HUDEP-2 (cell line): ENCODE measurements at regions not wholly inside any gene's neighbourhood (a gene's known extent, or its start where the extent isn't known, plus 50 kb on each side); places are given as distances from the start of the nearest gene placed in this dataset.
"Not testable (repeated sequence)": the region's sequence is repeated elsewhere in the genome, so short reads cannot be mapped to it uniquely, and the experiment has no call there.

Source experiments
- DNase-seq, 76 experiments: peaks; one replicate each; lab custom pipeline; 2025; ENCODE audit not compliant: unreplicated experiment in 76 of 76; lab: John Stamatoyannopoulos, UW

GRCh38 chr2:172284209-172284608 lies 143.2 kb upstream of the ITGA6 start:
- DNase-seq: no peak

DNA sequence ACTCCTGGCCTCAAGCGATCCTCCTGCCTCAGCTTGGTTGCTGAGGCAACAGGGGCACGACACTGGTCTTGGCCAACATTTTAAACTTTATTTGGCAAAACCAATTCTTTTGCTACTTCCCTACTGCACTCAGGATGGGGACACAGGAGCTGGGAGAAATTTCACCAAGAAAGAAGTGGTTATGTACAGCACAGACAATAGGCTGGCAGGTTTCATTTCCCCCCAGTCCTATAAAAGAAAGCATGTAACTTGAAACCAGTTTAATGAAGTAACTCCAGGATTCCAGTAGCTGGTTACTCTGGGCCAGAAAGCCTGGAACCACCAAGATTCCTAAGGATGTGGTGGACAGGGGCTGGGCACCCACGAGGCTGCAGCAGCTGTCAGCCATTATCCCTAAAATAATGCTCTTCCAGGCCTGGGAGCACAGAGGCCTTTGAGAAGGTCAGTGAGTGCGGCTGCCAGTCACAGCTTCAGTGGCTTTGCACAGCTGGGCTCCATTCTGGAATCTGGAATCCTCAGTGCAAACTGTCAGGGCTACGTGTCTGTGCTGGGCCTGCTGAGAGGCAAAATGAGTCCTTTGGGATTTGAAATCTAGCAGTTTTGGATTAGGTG lies 142.3 kb upstream of the ITGA6 start:
- no peak for DNase-seq

DNA sequence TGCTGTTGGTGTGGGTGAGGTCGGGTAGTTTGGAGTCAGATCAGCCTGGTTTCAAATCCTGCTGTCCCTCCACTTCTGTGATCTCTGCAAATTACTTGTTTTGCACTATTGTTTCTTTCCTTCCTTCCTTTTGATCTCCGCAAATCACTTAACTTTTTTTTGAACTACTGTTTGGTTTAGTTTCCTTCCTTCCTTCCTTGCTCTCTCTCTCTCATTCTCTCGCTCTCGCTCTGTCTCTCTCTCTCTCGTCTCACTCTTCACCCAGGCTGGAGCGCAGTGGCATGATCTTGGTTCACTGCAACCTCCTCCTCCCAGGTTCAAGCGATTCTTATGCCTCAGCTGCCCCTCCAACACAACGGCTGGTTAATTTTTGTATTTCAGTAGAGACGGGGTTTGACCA lies 141.6 kb upstream of the ITGA6 start:
- DNase-seq: no peak

- no peak for DNase-seq
Measured at GRCh38 chr2:172287190-172287589, 140.2 kb upstream of the ITGA6 start.

DNA sequence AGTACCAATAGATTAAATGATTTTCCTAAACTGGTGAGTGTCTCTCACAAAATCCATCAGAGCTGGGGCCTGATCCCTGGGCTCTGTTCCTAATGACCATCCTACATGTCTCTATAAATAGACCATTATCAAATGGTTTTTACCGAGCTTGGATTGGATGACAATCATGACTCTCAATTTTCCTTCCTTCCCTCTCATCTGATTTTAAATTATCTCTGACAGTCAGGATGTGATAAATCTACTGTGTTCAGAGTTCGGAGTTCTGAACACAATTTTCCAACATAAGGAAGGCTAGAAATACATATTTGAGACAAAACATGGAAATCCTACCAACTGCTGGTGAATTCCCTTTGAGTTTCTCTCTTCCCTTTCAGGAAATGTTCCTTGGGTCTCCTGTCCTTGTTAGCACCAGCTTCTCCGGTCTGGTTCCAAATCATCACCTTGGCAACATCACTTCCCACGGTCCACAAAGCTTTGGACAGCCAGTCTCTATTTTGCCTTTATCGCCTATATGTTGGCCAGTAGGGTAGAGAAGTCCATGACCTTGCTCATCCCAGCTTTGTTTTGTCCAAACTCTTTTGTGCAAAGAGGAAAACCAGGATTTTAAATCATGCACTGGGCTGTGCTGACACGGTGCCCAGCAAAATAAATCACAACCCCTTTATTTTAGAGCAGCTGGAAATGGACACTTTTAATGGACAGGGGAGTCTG lies 139.6 kb upstream of the ITGA6 start:
- DNase-seq: no peak

GRCh38 chr2:172288603-172289002 lies 138.8 kb upstream of the ITGA6 start:
- peak in 1 of 76 experiments; percentile 1 for DNase-seq

GRCh38 chr2:172293952-172294351 lies 133.4 kb upstream of the ITGA6 start:
- no peak for DNase-seq

GRCh38 chr2:172294983-172295382 lies 132.4 kb upstream of the ITGA6 start:
- DNase-seq: no peak

DNA sequence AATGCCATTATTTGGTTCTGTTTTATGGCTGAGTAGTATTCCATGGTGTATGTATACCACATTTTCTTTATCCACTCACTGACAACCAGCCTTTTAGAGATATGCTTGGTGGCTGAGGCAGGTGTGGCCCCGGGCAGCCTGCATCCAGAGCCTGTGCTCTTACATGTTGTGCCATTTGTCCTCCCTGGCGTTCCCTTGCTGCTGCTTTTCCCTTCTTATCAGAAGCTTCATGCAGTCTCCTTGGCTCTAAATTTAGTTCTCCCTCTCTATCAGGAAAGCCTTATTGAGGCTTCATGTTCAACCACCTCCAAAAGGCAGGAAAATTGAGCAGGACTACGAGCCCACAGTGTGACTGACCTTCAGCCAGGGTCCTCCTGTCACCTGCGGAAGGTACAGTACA lies 131.7 kb upstream of the ITGA6 start:
- no peak for DNase-seq

- no peak for DNase-seq
Measured at GRCh38 chr2:172296267-172297046, 130.9 kb upstream of the ITGA6 start.

- no peak for DNase-seq
Measured at GRCh38 chr2:172297531-172297930, 129.9 kb upstream of the ITGA6 start.

DNA sequence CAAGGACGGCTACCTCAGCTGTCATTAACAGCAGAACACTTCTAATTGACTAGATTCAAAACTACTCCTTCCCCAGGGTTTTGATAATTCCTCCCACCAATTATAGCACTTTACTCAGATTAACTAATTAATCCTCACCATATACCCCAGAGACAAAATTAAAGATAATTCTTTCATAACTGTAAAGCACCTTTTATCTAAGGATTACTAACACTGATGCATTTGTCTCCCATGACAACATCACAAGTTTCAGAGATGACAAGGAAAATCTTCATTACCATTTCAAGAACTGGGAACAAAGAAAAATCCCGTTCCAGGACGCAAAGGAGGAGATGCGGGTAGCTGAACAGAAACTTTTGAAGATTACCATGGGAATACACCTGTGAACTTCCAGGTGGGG lies 129.4 kb upstream of the ITGA6 start:
- no peak for DNase-seq

DNA sequence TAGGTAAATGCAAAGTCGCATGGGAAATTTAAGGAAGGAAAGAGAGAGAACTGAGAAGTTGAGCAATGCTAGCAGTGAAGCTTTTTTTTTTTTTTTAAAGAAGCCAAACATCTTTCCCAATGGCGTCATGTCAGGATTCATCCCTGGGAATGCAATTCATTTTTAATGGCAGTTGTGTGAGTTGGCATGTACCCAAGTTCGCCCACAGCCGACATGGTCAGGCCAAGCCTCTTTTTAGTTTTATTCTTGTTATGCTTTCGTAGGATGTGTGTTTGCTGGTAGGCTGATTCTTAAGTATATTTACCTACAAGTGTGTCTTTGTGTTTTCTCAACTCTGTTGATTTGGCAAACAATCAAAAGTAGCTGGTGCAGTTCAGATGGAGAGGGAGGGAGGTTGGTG lies 127.6 kb upstream of the ITGA6 start:
- no peak for DNase-seq

DNA sequence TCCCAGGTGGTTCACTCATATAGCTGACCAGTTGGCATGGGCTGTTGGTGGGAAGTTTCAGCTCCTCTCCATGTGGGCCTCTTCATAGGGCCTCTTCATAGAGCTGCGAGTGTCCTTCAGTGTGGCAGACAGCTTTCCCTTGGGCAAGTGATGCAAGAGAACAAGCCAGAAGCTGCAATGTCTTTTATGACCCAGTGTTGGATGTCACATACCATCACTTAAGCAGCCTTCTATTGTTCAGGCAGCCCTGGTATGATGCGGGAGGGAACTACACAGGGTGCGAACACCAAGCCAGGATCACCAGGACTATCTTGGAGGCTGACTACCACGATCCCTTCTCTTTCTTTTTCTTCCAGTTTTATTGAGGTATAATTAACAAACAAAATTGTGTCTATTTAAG lies 126.5 kb upstream of the ITGA6 start:
- DNase-seq: no peak

DNA sequence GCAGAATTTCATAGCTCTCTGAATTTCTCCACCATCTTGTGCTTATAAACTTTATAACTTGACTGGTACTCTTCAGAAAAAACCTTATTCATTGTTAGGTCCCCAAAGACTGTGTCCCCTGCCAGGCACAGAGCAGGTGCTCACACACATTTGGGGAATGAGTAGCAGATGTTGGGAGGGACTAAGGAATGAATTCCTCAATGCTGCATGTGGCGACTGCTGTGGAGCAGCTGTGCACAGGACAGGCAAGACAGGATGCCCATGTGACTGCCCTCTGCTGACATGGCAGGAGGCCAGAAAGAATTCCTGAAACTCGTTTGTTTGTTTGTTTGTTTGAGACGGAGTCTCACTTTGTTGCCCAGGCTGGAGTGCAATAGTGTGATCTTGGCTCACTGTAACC lies 122.3 kb upstream of the ITGA6 start:
- DNase-seq: no peak

GRCh38 chr2:172307800-172308199 lies 119.6 kb upstream of the ITGA6 start:
- no peak for DNase-seq

GRCh38 chr2:172308253-172308935 lies 119.0 kb upstream of the ITGA6 start:
- no peak for DNase-seq

DNA sequence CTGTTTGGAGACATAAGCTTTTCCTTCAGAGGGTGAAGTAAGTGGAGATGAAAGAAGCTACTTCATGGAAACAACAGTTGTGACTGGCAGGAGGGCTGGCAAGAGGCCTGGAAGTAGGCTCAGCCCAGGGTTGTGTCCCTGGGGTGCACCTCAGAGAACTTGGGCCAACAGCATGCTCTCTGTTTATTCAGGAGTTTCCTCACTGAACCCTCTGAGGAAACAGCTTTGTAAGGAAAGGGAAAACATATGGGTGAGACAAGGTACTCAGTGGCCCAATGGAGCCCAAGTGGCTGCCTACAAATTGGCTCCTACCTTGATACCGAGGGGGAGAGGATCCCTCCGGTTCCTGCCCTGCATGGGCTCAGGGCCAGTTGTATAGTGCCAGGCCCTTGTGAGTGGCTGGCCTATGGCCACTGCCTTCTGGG lies 115.5 kb upstream of the ITGA6 start:
- DNase-seq: no peak

DNA sequence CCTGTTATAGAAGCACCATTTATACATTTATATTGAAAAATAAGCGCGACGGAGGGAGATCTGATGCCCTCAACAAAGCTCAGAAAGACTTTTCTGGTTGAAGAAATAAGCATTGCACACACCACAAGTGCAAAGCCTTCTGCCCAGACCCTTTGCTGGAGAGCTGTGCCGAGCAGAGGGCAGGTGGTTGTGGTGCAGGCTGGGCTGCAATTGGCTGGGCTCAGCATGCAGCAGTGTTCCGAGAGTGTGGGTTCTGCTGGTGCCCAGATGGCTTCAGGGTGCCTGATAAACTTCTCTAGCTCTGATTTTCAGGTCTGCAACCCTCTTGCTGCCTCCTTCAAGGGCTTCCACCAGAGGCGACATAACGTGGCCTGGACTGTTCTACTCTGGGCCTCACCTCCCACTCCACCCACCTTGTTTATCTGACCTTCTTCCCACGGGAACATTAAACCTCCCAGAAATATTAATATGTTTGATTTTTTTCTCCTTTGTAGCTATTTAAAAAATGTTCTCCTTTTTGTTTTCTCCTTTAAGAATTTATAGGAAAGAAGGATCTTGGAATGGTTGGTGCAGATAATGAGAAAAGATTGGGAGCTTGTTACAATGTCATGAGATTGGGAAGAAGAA lies 113.6 kb upstream of the ITGA6 start:
- DNase-seq: no peak

- not testable (repeated sequence) for DNase-seq
Measured at GRCh38 chr2:172315070-172315469, 112.3 kb upstream of the ITGA6 start.

- DNase-seq: no peak
Measured at GRCh38 chr2:172322049-172322448, 105.3 kb upstream of the ITGA6 start.
